SU-DHL-6 (cell line): ENCODE measurements at regions not wholly inside any gene's neighbourhood (a gene's known extent, or its start where the extent isn't known, plus 50 kb on each side); places are given as distances from the start of the nearest gene placed in this dataset.

ENCODE experiments used
- EZH2phosphoT487 ChIP-seq: fragments of 200-600 bp; sonication (generic), shearing (Covaris generic); conservative IDR thresholded peaks from 2 replicates; pipeline ENCODE4 v1.6.1; 2018; ENCODE audit warnings: mild to moderate bottlenecking, antibody characterized with exemption, low read length, moderate library complexity, mixed read lengths
- TF ChIP-seq, protein P1 (sequence below): fragments of 200-600 bp; sonication (generic); IDR thresholded peaks from one replicate; pipeline ENCODE4 v1.5.1; 2017; ENCODE audit warnings: antibody characterized with exemption, mild to moderate bottlenecking, low read length, moderate library complexity; ENCODE audit not compliant: insufficient read depth, poor library complexity, severe bottlenecking

DNA sequence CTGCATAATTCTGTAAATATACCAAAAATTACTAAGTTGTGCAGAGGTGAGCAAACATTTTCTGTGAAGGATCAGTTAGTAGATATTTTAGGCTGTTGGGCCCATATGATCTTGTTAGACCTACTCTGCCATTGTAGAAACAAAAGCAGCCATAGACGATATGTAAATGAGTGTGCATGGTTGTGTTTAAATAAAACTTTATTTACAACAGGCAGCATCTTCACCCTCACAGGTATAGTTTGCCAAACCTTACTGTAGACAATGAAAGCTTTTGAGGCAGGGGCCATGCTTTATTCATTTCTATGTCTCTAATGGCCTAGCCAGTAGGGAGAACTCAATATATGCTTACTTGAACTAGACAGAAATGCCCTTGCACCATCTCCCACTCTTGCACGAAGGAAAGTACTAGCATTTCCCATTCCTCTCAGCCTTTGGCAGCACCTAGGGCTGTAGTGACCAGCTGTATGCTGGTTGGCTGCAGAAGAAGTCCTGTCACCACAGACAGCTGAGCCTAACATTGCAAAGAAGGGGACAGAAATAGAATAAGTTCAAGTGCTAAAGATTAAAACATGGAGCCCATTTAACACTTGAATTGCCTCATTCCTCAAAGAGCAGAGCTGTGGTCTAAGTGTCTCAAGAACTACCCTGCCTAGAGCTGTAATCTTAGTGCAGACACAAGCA lies 305.1 kb upstream of the MGAT5 start:
- TF ChIP-seq, protein P1, sequence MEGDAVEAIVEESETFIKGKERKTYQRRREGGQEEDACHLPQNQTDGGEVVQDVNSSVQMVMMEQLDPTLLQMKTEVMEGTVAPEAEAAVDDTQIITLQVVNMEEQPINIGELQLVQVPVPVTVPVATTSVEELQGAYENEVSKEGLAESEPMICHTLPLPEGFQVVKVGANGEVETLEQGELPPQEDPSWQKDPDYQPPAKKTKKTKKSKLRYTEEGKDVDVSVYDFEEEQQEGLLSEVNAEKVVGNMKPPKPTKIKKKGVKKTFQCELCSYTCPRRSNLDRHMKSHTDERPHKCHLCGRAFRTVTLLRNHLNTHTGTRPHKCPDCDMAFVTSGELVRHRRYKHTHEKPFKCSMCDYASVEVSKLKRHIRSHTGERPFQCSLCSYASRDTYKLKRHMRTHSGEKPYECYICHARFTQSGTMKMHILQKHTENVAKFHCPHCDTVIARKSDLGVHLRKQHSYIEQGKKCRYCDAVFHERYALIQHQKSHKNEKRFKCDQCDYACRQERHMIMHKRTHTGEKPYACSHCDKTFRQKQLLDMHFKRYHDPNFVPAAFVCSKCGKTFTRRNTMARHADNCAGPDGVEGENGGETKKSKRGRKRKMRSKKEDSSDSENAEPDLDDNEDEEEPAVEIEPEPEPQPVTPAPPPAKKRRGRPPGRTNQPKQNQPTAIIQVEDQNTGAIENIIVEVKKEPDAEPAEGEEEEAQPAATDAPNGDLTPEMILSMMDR, result no peak
- TF ChIP-seq EZH2phosphoT487, result no peak
